HG03159 (cell line): ENCODE measurements at regions not wholly inside any gene's neighbourhood (a gene's known extent, or its start where the extent isn't known, plus 50 kb on each side); places are given as distances from the start of the nearest gene placed in this dataset.
A peak's percentile ranks its signal among the peaks of the same experiment; 100 is the strongest.

Source experiments
- ATAC-seq: cut with Tn5 transposase; IDR thresholded peaks from one replicate; pipeline ENCODE4 v1.9.1; 2021; ENCODE audit warnings: mild to moderate bottlenecking, moderate library complexity; ENCODE audit not compliant: unreplicated experiment

GRCh38 chr1:105678334-105678733, 1378.1 kb upstream of the PRMT6 start:
- no peak for ATAC-seq

GRCh38 chr1:105684714-105685113, 1371.8 kb upstream of the PRMT6 start:
- ATAC-seq = no peak

DNA sequence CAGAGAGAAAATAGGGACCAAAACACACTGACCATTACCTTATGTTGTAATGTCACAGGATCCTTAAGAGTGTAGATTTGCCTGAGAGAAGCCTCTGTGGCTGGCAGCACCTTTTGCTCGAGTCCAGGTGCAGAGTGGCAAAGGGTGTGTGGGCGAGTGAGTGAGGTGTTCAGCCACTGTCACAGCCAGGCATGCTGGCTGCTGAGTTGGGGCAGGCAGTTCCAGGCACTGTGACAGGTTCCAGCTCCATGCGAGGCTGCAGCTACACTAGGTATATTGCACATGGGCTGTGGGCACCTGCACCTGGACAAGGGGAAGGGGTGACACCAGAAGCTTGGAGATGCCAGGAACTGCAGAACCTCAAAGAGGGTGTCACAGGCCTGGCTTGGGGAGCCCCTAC, 1370.4 kb upstream of the PRMT6 start:
- no peak for ATAC-seq

GRCh38 chr1:105686874-105687690, 1369.4 kb upstream of the PRMT6 start:
- no peak for ATAC-seq

DNA sequence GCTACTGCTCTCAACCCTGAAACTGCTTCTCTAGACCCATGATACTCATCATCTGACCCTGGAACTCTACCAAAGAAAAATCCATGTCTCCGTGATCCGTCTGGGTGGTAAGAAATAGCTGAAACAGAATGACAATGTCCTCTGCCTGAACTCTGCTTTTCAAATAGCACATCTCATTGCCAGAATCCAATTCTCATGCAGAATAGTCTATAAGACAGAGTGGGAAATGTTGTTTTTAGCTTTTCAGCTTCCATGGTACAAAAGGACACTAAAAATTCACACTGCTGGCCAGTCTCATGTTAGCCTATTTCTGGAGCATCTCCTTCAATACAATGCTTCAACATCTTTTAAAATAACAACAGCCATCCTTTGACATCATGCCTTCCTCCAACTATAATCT, 1355.8 kb upstream of the PRMT6 start:
- no peak for ATAC-seq

DNA sequence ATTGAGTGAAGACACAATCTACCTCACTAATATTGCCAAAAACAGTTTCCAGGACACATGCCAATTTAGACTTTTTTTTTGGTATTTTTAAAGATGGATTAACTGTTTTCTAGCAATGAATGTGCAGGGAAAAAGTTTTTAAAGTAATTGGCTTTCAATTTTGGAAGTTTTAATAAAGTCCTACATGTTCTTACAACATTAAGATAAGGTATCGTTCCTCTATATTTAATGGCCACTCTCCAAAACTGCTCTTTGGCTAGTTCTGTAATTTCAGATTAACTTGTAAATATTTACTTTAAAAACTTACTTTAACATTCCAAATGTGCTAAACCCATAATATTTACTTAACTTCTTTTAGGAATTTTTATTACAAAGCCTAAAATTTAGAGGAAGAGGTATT, 1332.2 kb upstream of the PRMT6 start:
- no peak for ATAC-seq

- ATAC-seq = no peak
These were observed 1325.8 kb upstream of the PRMT6 start for GRCh38 chr1:105730701-105731100.

GRCh38 chr1:105736349-105736748, 1320.1 kb upstream of the PRMT6 start:
- no peak for ATAC-seq

GRCh38 chr1:105779727-105780126, 1276.7 kb upstream of the PRMT6 start:
- ATAC-seq = no peak

GRCh38 chr1:105785021-105785420, 1271.5 kb upstream of the PRMT6 start:
- ATAC-seq = no peak

DNA sequence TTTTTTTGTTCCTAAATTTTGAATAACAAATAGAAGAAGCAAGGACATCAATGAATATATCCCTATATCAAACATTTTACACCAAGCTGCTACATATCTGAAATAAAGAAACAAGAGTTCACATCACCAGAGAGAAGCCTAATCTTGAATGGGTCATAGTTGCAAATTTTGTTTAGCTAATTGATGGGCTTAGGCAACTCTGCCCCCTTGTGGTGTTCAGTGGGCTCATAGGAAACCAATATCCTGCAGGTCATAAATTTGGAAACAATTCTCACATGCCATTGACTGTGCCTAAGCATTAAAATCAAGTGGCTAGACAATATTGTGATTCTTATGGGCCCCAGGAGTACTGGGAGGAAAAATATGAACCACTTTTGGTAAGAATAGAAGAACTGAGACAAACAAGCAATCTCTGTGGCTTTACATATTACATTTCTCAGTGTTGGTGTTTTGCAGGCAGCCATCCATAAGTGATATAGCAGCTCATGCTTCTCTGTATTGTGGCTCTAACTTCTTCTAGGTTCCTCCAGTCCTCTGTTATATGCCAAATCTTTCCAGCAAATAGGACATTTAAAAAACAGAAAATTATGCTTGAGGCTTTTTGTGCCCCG, 1262.8 kb upstream of the PRMT6 start:
- peak; percentile 76 for ATAC-seq

GRCh38 chr1:105795741-105796140, 1260.7 kb upstream of the PRMT6 start:
- no peak for ATAC-seq

- ATAC-seq = no peak
These were observed 1225.8 kb upstream of the PRMT6 start for GRCh38 chr1:105830571-105831146.

DNA sequence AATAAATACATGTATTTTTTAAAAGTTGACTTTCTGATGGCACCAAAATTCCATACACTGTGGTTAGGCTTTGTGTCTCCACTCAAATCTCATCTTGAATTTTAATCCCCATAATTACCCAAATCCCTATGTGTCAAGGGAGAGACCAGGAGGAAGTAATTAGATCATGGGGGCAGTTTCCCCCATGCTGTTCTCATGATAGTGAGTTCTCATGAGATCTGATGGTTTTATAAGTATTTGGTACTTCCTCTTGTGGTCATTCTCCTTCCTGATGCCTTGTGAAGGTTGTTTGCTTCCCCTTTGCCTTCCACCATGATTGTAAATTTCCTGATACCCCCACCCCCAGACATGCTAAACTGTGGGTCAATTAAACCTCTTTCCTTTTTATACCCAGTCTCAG, 1218.4 kb upstream of the PRMT6 start:
- no peak for ATAC-seq

GRCh38 chr1:105865546-105865945, 1190.9 kb upstream of the PRMT6 start:
- ATAC-seq = no peak

GRCh38 chr1:105872817-105873216, 1183.7 kb upstream of the PRMT6 start:
- no peak for ATAC-seq

GRCh38 chr1:105874621-105875020, 1181.9 kb upstream of the PRMT6 start:
- ATAC-seq = peak; percentile 96

DNA sequence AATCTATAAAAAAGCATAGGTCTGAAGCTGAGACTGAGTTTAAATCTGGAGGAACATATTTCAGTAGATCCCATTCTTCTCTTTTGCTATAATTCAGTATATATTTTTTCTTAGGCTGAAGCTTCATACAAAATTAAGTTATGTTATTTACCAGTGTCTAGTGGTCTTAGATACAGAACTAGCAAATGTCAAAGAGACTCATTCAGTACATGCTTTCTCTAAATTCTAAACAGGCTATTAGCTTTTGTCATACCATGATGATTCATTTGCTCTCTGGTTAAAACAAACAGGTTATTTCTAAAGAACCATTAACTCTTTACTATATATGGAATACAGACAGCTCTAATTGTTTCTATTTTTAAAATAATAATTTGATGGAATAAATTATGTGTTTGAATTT, 1170.2 kb upstream of the PRMT6 start:
- ATAC-seq = no peak

DNA sequence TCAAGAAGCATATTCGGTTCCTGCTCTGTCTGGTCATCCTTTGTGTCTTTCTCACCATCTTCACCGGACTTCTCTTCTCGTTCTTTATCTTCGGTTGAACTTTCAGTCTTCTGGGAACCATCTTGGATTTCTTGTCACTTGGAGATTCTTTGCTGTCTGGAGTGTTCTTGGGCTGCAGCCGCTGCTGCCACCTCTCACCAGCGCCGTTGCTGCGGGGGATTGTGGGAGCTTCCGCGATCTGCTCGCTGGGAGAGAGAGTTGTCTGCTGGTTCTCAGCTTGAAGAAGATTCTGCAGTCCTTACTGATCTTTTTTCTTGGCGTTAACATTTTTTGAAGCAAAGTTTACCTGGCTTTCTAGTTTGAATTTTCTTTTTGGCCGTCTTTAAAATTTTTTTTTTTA, 1165.2 kb upstream of the PRMT6 start:
- no peak for ATAC-seq

DNA sequence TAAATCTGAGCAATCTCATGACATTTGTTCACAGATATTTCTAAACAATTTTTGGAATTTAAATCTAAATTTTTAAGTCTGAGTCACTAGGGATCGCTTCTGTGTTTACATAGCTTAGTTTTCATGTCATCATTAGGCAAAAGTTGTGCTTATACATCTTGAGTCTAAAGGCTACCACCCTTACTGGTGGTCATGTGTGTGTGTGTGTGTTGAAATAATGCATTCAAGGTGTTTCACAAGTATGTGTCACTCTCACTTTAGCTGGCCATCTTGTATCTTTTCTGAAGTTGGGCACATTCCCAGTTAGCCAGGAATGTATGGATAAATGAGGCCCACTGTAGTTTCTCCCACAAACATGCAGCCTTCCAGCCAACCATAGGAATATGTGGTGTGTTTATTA, 1162.5 kb upstream of the PRMT6 start:
- ATAC-seq = no peak

DNA sequence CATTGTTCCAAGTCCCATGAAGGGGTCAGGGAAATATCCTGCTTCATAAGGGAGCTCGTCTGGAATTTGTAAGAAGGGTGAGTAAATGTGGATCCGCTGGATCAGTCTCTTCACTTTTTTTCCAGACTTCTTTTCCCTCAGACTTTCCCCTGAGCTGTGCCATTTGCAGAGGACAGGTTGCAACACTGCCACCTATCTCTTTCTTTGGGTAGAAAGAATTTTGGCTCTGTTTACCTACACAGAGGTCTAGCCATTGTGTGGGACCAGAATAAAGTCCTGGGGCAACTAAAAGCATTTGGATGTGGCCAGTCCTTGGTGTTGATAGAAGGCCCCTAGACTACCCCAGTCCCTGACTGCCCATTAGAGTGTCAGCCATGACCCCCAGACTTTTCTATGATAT, 1146.7 kb upstream of the PRMT6 start:
- ATAC-seq = no peak

DNA sequence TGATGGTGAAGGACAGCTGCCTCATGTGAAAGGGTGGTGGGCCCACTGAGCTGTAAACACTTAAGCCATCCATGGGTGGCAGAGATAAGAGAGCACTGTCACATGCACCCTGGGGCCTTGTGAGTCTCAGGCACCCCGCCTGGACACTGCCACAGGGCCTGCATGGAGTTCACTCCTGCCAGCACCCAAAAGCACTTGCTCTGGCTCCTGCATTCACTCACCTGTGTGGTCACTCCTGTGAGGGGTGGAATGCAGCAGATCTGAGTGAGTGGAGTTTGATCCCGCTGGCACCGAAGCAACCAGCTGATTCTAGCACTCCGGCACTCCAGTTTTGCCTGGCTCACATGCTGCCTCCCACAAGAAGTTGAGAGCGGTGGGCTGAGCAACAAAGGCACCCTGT, 1142.1 kb upstream of the PRMT6 start:
- ATAC-seq = no peak
